ENCODE measurements at regions not wholly inside any gene's neighbourhood (a gene's known extent, or its start where the extent isn't known, plus 50 kb on each side); places are given as distances from the start of the nearest gene placed in this dataset.

GRCh38 chr11:45385423-45385822 lies 99.3 kb upstream of the SYT13 start:
- Histone ChIP-seq H3K79me2 (ENCODE audit: insufficient read depth, low read length) (no peaks in the 10 kb centered on the region), H3K4me3 (ENCODE audit: low read length, poor library complexity, severe bottlenecking) (no peak overlapping the region), H3K27me3 (ENCODE audit: insufficient read depth, low read length, poor library complexity, severe bottlenecking) (no peaks in the 10 kb centered on the region), H3K36me3 (ENCODE audit: insufficient read depth, low read length) (no peaks in the 10 kb centered on the region), H3K9me3 (ENCODE audit: insufficient read depth, low read depth, low read length) (no peaks in the 10 kb centered on the region), H3K9me2 (replicated peaks; ENCODE audit: low read depth, low read length) (no peaks in the 10 kb centered on the region), H3F3A (ENCODE audit: low read depth) (no peaks in the 10 kb centered on the region), H3K4me1 (ENCODE audit: insufficient read depth, low read length, poor library complexity, severe bottlenecking) (peaks cover 43% of the 10 kb centered on the region), H4K20me1 (ENCODE audit: insufficient read depth, low read length, poor library complexity, severe bottlenecking) (no peaks in the 10 kb centered on the region), H3K4me2 (ENCODE audit: low read depth, low read length, poor library complexity, severe bottlenecking) (peak overlapping the region; percentile 57), H3K9ac (ENCODE audit: low read depth, low read length, poor library complexity, severe bottlenecking) (peak overlapping the region; percentile 25), H2AFZ (ENCODE audit: low read length) (no peak overlapping the region)
- no peak for TF ChIP-seq EZH2phosphoT487 (IDR thresholded peaks at IDR 0.05; ENCODE audit: borderline replicate concordance)
- TF ChIP-seq CTCF (conservative IDR thresholded peaks at IDR 0.05; ENCODE audit: low read length) = no peak; the same call in 1 of the 2 replicates

GRCh38 chr11:45384711-45385241 lies 98.6 kb upstream of the SYT13 start:
- peak overlapping the region; percentile 57 for H3K4me2 ChIP-seq (ENCODE audit: low read depth, low read length, poor library complexity, severe bottlenecking)
- no peaks in the 10 kb centered on the region for H3K9me3 ChIP-seq (ENCODE audit: insufficient read depth, low read depth, low read length)
- no peaks in the 10 kb centered on the region for H3K36me3 ChIP-seq (ENCODE audit: insufficient read depth, low read length)
- no peak for TF ChIP-seq EZH2phosphoT487 (IDR thresholded peaks at IDR 0.05; ENCODE audit: borderline replicate concordance)
- no peak for TF ChIP-seq CTCF (conservative IDR thresholded peaks at IDR 0.05; ENCODE audit: low read length)
- H3K27me3 ChIP-seq (ENCODE audit: insufficient read depth, low read length, poor library complexity, severe bottlenecking) = no peaks in the 10 kb centered on the region
- no peaks in the 10 kb centered on the region for H3F3A ChIP-seq (ENCODE audit: low read depth)
- no peak overlapping the region for H3K4me3 ChIP-seq (ENCODE audit: low read length, poor library complexity, severe bottlenecking)
- H3K9ac ChIP-seq (ENCODE audit: low read depth, low read length, poor library complexity, severe bottlenecking) = peak overlapping the region; percentile 25
- peaks cover 43% of the 10 kb centered on the region for H3K4me1 ChIP-seq (ENCODE audit: insufficient read depth, low read length, poor library complexity, severe bottlenecking)
- H2AFZ ChIP-seq (ENCODE audit: low read length) = no peak overlapping the region
- H3K79me2 ChIP-seq (ENCODE audit: insufficient read depth, low read length) = no peaks in the 10 kb centered on the region
- no peaks in the 10 kb centered on the region for H4K20me1 ChIP-seq (ENCODE audit: insufficient read depth, low read length, poor library complexity, severe bottlenecking)
- H3K9me2 ChIP-seq (replicated peaks; ENCODE audit: low read depth, low read length) = no peaks in the 10 kb centered on the region

GRCh38 chr11:45384016-45384415 lies 97.9 kb upstream of the SYT13 start:
- H3K9ac ChIP-seq (ENCODE audit: low read depth, low read length, poor library complexity, severe bottlenecking) = no peak overlapping the region
- no peaks in the 10 kb centered on the region for H3K9me2 ChIP-seq (replicated peaks; ENCODE audit: low read depth, low read length)
- H3K4me1 ChIP-seq (ENCODE audit: insufficient read depth, low read length, poor library complexity, severe bottlenecking) = peaks cover 43% of the 10 kb centered on the region
- no peak overlapping the region for H2AFZ ChIP-seq (ENCODE audit: low read length)
- no peaks in the 10 kb centered on the region for H3K9me3 ChIP-seq (ENCODE audit: insufficient read depth, low read depth, low read length)
- peak overlapping the region; percentile 42 for H3K4me2 ChIP-seq (ENCODE audit: low read depth, low read length, poor library complexity, severe bottlenecking)
- no peaks in the 10 kb centered on the region for H4K20me1 ChIP-seq (ENCODE audit: insufficient read depth, low read length, poor library complexity, severe bottlenecking)
- no peaks in the 10 kb centered on the region for H3K27me3 ChIP-seq (ENCODE audit: insufficient read depth, low read length, poor library complexity, severe bottlenecking)
- no peaks in the 10 kb centered on the region for H3K36me3 ChIP-seq (ENCODE audit: insufficient read depth, low read length)
- no peaks in the 10 kb centered on the region for H3F3A ChIP-seq (ENCODE audit: low read depth)
- H3K79me2 ChIP-seq (ENCODE audit: insufficient read depth, low read length) = no peaks in the 10 kb centered on the region
- TF ChIP-seq CTCF (conservative IDR thresholded peaks at IDR 0.05; ENCODE audit: low read length) (no peak), EZH2phosphoT487 (IDR thresholded peaks at IDR 0.05; ENCODE audit: borderline replicate concordance) (no peak)
- H3K4me3 ChIP-seq (ENCODE audit: low read length, poor library complexity, severe bottlenecking) = no peak overlapping the region

Measured in Loucy (cell line).